ENCODE measurements at regions not wholly inside any gene's neighbourhood (a gene's known extent, or its start where the extent isn't known, plus 50 kb on each side); places are given as distances from the start of the nearest gene placed in this dataset.

DNA sequence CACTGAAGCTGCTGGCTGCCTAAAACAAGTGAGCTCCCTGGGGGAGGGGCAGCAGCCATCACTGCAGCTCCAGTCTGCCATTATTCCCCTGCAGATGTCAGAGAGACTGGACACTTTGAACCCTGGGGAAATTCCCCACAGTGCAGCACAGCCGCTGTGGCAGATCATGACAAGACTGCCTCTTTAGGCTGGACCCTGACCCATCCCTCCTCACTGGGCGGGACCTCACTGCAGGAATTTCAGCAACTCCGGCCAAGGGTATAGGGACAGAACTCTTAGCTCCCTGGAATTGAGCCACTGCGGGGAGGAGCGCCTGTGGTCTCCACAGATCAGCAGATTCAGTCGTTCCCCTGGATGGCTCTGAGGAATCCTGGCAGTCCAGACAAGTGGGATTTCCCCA, 964.6 kb downstream of the BRINP3 start:
- H3K9ac ChIP-seq: no peak overlapping the region
- DNase-seq: no peak
- H3K36me3 ChIP-seq (ENCODE audit: low read depth): no peaks in the 10 kb centered on the region
- WGBS, 2 experiments (ENCODE audit: low coverage in 1 of 2, low lambda C conversion rate in 2 of 2, missing lambda C conversion rate in 2 of 2): 20 to 22% methylated on average over 6 of the region's 6 CpGs
- no peaks in the 10 kb centered on the region for H3K4me1 ChIP-seq (ENCODE audit: insufficient read depth)
- no peaks in the 10 kb centered on the region for H3F3A ChIP-seq (ENCODE audit: insufficient read depth)
- no peak overlapping the region for H3K4me2 ChIP-seq (ENCODE audit: unreplicated experiment)
- H3K9me3 ChIP-seq (ENCODE audit: low read depth): peaks cover 3% of the 10 kb centered on the region
- H3K27me3 ChIP-seq (replicated peaks; ENCODE audit: insufficient read depth): no peaks in the 10 kb centered on the region
- no peaks in the 10 kb centered on the region for H4K20me1 ChIP-seq (ENCODE audit: insufficient read depth)
- no peak overlapping the region for H3K4me3 ChIP-seq
- in situ Hi-C loops (cut with MboI): no loop called here
- no peaks in the 10 kb centered on the region for H3K9me2 ChIP-seq (ENCODE audit: insufficient read depth)
- no peak overlapping the region for H2AFZ ChIP-seq
- no peak overlapping the region for H3K27ac ChIP-seq
- H3K79me2 ChIP-seq (ENCODE audit: insufficient read depth): no peaks in the 10 kb centered on the region
- TF ChIP-seq EZH2 (IDR thresholded peaks at IDR 0.05; ENCODE audit: insufficient read depth, poor library complexity, severe bottlenecking) (no peak), EZH2phosphoT487 (IDR thresholded peaks at IDR 0.05; ENCODE audit: insufficient read depth, low read depth) (no peak)

DNA sequence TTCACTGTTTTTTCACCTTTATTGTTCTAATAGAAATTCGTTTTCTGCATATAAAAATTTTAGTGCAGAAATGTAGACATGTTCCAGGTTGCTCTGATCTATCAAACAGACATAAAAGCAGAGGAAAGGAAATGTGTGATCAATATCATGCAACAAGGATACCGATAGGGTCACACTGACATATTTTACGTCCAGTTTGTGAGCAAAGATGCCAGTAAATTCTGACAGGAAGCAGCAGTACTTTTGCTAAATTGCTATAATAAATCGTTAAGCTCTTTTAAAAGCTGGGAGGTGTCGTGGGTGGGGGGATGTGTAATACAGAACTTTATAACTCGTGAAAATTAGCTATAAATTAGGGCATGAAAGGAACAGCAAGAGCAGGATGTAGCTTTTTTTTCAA, 955.2 kb downstream of the BRINP3 start:
- Histone ChIP-seq H3K9me2 (ENCODE audit: insufficient read depth) (no peaks in the 10 kb centered on the region), H3K4me2 (ENCODE audit: unreplicated experiment) (no peak overlapping the region), H3K9me3 (ENCODE audit: low read depth) (no peaks in the 10 kb centered on the region), H3K4me1 (ENCODE audit: insufficient read depth) (no peaks in the 10 kb centered on the region), H3F3A (ENCODE audit: insufficient read depth) (no peaks in the 10 kb centered on the region), H4K20me1 (ENCODE audit: insufficient read depth) (no peaks in the 10 kb centered on the region), H3K79me2 (ENCODE audit: insufficient read depth) (no peaks in the 10 kb centered on the region), H2AFZ (no peak overlapping the region), H3K4me3 (no peak overlapping the region), H3K27me3 (replicated peaks; ENCODE audit: insufficient read depth) (no peaks in the 10 kb centered on the region), H3K9ac (no peak overlapping the region), H3K36me3 (ENCODE audit: low read depth) (no peaks in the 10 kb centered on the region), H3K27ac (no peak overlapping the region)
- in situ Hi-C loops (cut with MboI): no loop called here
- no peak for DNase-seq
- 0 to 7% methylated on average over 6 of the region's 6 CpGs for WGBS, 2 experiments (ENCODE audit: low coverage in 1 of 2, low lambda C conversion rate in 2 of 2, missing lambda C conversion rate in 2 of 2)
- TF ChIP-seq EZH2 (IDR thresholded peaks at IDR 0.05; ENCODE audit: insufficient read depth, poor library complexity, severe bottlenecking): no peak
- TF ChIP-seq EZH2phosphoT487 (IDR thresholded peaks at IDR 0.05; ENCODE audit: insufficient read depth, low read depth): no peak

DNA sequence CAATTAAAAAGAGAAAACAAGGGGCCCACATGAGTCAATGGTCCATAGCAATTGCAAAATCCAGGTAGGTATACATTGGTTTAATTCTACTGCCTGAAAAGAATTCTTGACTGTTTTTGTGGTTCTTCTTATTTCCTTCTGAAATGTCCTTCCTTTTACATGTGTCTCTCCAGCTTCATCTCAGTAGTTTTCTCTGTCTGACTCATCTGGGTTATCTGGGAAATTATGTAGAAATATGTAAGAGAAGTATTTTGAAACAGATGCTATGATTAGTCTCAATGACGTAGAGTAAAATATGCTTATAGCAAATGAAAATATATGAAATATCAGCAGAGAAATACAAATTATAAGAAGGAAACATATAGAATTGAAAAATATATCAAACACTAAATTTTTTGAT, 953.2 kb downstream of the BRINP3 start:
- H3K4me1 ChIP-seq (ENCODE audit: insufficient read depth): no peaks in the 10 kb centered on the region
- H3K4me3 ChIP-seq: no peak overlapping the region
- H3K27me3 ChIP-seq (replicated peaks; ENCODE audit: insufficient read depth): no peaks in the 10 kb centered on the region
- no peak overlapping the region for H3K27ac ChIP-seq
- H3K79me2 ChIP-seq (ENCODE audit: insufficient read depth): no peaks in the 10 kb centered on the region
- H3F3A ChIP-seq (ENCODE audit: insufficient read depth): no peaks in the 10 kb centered on the region
- 5 to 9% methylated on average over 1 of the region's 1 CpG for WGBS, 2 experiments (ENCODE audit: low coverage in 1 of 2, low lambda C conversion rate in 2 of 2, missing lambda C conversion rate in 2 of 2)
- H3K9me3 ChIP-seq (ENCODE audit: low read depth): peaks cover 3% of the 10 kb centered on the region
- H3K4me2 ChIP-seq (ENCODE audit: unreplicated experiment): no peak overlapping the region
- no peak for DNase-seq
- H2AFZ ChIP-seq: no peak overlapping the region
- no peak overlapping the region for H3K9ac ChIP-seq
- no peaks in the 10 kb centered on the region for H3K36me3 ChIP-seq (ENCODE audit: low read depth)
- in situ Hi-C loops (cut with MboI): no loop called here
- no peaks in the 10 kb centered on the region for H3K9me2 ChIP-seq (ENCODE audit: insufficient read depth)
- TF ChIP-seq EZH2 (IDR thresholded peaks at IDR 0.05; ENCODE audit: insufficient read depth, poor library complexity, severe bottlenecking) (no peak), EZH2phosphoT487 (IDR thresholded peaks at IDR 0.05; ENCODE audit: insufficient read depth, low read depth) (no peak)
- H4K20me1 ChIP-seq (ENCODE audit: insufficient read depth): no peaks in the 10 kb centered on the region

DNA sequence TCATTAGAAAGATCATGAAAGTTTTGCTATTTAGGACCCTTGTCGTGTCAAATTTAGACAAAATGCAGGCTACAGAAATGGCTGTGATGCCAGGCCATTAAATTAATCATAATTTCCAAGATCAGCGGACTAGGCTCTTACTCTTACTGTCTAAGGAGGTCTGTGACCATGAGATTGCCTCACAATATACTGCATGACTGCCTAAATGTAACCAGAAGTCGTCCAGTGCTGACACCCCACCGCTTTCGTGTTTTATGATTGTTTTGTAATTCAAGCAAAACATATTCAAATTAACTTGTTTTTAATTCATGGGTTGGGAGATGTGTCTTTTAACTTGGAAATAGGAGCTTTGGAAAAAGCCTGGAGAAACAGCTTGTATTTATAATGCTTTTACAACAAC, 947.5 kb downstream of the BRINP3 start:
- no peaks in the 10 kb centered on the region for H3K27me3 ChIP-seq (replicated peaks; ENCODE audit: insufficient read depth)
- no peaks in the 10 kb centered on the region for H4K20me1 ChIP-seq (ENCODE audit: insufficient read depth)
- no peaks in the 10 kb centered on the region for H3K4me1 ChIP-seq (ENCODE audit: insufficient read depth)
- H3K9ac ChIP-seq: no peak overlapping the region
- no peak overlapping the region for H3K4me2 ChIP-seq (ENCODE audit: unreplicated experiment)
- 3 to 4% methylated on average over 5 of the region's 5 CpGs for WGBS, 2 experiments (ENCODE audit: low coverage in 1 of 2, low lambda C conversion rate in 2 of 2, missing lambda C conversion rate in 2 of 2)
- no peaks in the 10 kb centered on the region for H3F3A ChIP-seq (ENCODE audit: insufficient read depth)
- H3K4me3 ChIP-seq: no peak overlapping the region
- no peak for TF ChIP-seq EZH2phosphoT487 (IDR thresholded peaks at IDR 0.05; ENCODE audit: insufficient read depth, low read depth)
- no peak for TF ChIP-seq EZH2 (IDR thresholded peaks at IDR 0.05; ENCODE audit: insufficient read depth, poor library complexity, severe bottlenecking)
- no peaks in the 10 kb centered on the region for H3K36me3 ChIP-seq (ENCODE audit: low read depth)
- H2AFZ ChIP-seq: no peak overlapping the region
- no peak overlapping the region for H3K27ac ChIP-seq
- in situ Hi-C loops (cut with MboI): no loop called here
- H3K9me3 ChIP-seq (ENCODE audit: low read depth): peaks cover 3% of the 10 kb centered on the region
- no peaks in the 10 kb centered on the region for H3K9me2 ChIP-seq (ENCODE audit: insufficient read depth)
- no peak for DNase-seq
- H3K79me2 ChIP-seq (ENCODE audit: insufficient read depth): no peaks in the 10 kb centered on the region

DNA sequence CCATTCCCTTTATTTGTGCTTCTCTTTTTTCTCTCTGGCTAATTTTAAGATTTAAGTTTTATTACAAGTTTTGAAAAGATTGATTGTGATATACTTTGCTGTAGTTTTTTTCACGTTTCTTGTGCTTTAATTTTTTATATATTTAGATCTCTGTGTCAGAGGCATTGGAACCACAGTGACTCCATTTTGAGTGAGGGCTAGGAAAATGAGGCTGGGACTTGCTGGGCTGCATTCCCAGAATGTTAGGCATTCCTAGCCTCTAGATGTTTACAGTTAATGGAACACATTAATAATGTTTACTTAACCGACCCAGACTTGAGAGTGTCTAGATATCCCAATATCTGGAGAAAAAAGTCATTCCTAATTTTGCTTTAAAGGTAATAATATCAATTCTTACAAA, 939.4 kb downstream of the BRINP3 start:
- in situ Hi-C loops (cut with MboI): no loop called here
- no peaks in the 10 kb centered on the region for H3K27me3 ChIP-seq (replicated peaks; ENCODE audit: insufficient read depth)
- WGBS, 2 experiments (ENCODE audit: low coverage in 1 of 2, low lambda C conversion rate in 2 of 2, missing lambda C conversion rate in 2 of 2): 3 to 11% methylated on average over 2 of the region's 2 CpGs
- no peaks in the 10 kb centered on the region for H3K36me3 ChIP-seq (ENCODE audit: low read depth)
- no peaks in the 10 kb centered on the region for H3F3A ChIP-seq (ENCODE audit: insufficient read depth)
- no peaks in the 10 kb centered on the region for H3K9me2 ChIP-seq (ENCODE audit: insufficient read depth)
- H3K4me2 ChIP-seq (ENCODE audit: unreplicated experiment): no peak overlapping the region
- H4K20me1 ChIP-seq (ENCODE audit: insufficient read depth): no peaks in the 10 kb centered on the region
- no peaks in the 10 kb centered on the region for H3K9me3 ChIP-seq (ENCODE audit: low read depth)
- no peak overlapping the region for H3K4me3 ChIP-seq
- H2AFZ ChIP-seq: no peak overlapping the region
- H3K27ac ChIP-seq: no peak overlapping the region
- H3K79me2 ChIP-seq (ENCODE audit: insufficient read depth): no peaks in the 10 kb centered on the region
- TF ChIP-seq EZH2 (IDR thresholded peaks at IDR 0.05; ENCODE audit: insufficient read depth, poor library complexity, severe bottlenecking) (no peak), EZH2phosphoT487 (IDR thresholded peaks at IDR 0.05; ENCODE audit: insufficient read depth, low read depth) (no peak)
- DNase-seq: no peak
- no peaks in the 10 kb centered on the region for H3K4me1 ChIP-seq (ENCODE audit: insufficient read depth)
- no peak overlapping the region for H3K9ac ChIP-seq
